Transverse colon (tissue), 4 donors: ENCODE measurements at regions not wholly inside any gene's neighbourhood (a gene's known extent, or its start where the extent isn't known, plus 50 kb on each side); places are given as distances from the start of the nearest gene placed in this dataset.

Source experiments
- CTCF ChIP-seq, 5 experiments: fragments of 200-600 bp in 3 of 5; fragments of 450-650 bp in 2 of 5; sonication (generic) in 3 of 5; IDR thresholded peaks; 1 replicate in 2 of 5; 2 replicates in 3 of 5; pipeline ENCODE4 v1.5.1; 2016 to 2017; ENCODE audit warnings: antibody characterized with exemption in 5 of 5, inconsistent platforms in 3 of 5, mild to moderate bottlenecking in 2 of 5, moderate library complexity in 1 of 5
- EP300 ChIP-seq: sonication (generic); formaldehyde crosslinking; IDR thresholded peaks from one replicate; pipeline ENCODE4 v1.6.1; 2017; ENCODE audit warnings: antibody characterized with exemption, low read depth
- POLR2A ChIP-seq: fragments of 450-650 bp; IDR thresholded peaks from one replicate; pipeline ENCODE4 v1.6.1; 2016; ENCODE audit warnings: antibody characterized with exemption, mild to moderate bottlenecking, moderate library complexity
- POLR2AphosphoS5 ChIP-seq, 3 donors: sonication (generic); formaldehyde crosslinking; IDR thresholded peaks; one replicate each; pipeline ENCODE4 v1.6.1; 2016; ENCODE audit warnings: antibody characterized with exemption in 3 of 3

- TF ChIP-seq CTCF (IDR thresholded peaks at IDR 0.05) (no peak), POLR2A (no peak), POLR2AphosphoS5 (IDR thresholded peaks at IDR 0.05) (no peak), EP300 (no peak)
These were observed 765.4 kb downstream of the BRD1 start for GRCh38 chr22:49062155-49062801.
